ENCODE measurements at regions not wholly inside any gene's neighbourhood (a gene's known extent, or its start where the extent isn't known, plus 50 kb on each side); places are given as distances from the start of the nearest gene placed in this dataset.

DNA sequence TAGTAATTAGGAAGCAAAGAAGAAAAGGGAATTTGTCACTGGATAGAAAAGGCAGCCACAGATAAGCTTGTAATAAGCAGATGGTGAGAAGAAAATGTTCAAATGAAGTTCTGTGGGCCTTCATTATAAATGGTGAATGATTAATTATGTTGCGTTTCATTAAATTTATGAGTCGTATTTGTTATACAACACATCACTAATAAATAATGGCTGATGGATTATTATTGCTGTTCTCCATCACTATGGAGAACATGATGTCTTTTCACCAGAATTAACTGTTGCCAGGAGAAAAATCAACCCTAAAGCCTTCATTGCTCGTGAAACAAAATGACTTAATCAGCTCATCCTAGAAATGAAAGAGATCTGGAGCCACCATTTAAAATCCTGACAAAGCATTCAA, 158.5 kb downstream of the BTBD3 start:
- TF ChIP-seq, protein P1, sequence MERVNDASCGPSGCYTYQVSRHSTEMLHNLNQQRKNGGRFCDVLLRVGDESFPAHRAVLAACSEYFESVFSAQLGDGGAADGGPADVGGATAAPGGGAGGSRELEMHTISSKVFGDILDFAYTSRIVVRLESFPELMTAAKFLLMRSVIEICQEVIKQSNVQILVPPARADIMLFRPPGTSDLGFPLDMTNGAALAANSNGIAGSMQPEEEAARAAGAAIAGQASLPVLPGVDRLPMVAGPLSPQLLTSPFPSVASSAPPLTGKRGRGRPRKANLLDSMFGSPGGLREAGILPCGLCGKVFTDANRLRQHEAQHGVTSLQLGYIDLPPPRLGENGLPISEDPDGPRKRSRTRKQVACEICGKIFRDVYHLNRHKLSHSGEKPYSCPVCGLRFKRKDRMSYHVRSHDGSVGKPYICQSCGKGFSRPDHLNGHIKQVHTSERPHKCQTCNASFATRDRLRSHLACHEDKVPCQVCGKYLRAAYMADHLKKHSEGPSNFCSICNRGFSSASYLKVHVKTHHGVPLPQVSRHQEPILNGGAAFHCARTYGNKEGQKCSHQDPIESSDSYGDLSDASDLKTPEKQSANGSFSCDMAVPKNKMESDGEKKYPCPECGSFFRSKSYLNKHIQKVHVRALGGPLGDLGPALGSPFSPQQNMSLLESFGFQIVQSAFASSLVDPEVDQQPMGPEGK (CRISPR knock-in tag; IDR thresholded peaks at IDR 0.05; ENCODE audit: borderline replicate concordance) = no peak
- TF ChIP-seq, protein P2, sequence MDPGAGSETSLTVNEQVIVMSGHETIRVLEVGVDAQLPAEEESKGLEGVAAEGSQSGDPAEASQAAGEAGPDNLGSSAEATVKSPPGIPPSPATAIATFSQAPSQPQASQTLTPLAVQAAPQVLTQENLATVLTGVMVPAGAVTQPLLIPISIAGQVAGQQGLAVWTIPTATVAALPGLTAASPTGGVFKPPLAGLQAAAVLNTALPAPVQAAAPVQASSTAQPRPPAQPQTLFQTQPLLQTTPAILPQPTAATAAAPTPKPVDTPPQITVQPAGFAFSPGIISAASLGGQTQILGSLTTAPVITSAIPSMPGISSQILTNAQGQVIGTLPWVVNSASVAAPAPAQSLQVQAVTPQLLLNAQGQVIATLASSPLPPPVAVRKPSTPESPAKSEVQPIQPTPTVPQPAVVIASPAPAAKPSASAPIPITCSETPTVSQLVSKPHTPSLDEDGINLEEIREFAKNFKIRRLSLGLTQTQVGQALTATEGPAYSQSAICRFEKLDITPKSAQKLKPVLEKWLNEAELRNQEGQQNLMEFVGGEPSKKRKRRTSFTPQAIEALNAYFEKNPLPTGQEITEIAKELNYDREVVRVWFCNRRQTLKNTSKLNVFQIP (CRISPR knock-in tag; IDR thresholded peaks at IDR 0.05; ENCODE audit: borderline replicate concordance, low read depth) = no peak
- TF ChIP-seq GLIS3 (CRISPR knock-in tag; IDR thresholded peaks at IDR 0.05) = no peak
